ENCODE measurements at regions not wholly inside any gene's neighbourhood (a gene's known extent, or its start where the extent isn't known, plus 50 kb on each side); places are given as distances from the start of the nearest gene placed in this dataset.

GRCh38 chr1:98478121-98478520 lies 183.4 kb upstream of the SNX7 start:
- no peak for DNase-seq

GRCh38 chr1:98472878-98473277 lies 188.6 kb upstream of the SNX7 start:
- no peak for DNase-seq

DNA sequence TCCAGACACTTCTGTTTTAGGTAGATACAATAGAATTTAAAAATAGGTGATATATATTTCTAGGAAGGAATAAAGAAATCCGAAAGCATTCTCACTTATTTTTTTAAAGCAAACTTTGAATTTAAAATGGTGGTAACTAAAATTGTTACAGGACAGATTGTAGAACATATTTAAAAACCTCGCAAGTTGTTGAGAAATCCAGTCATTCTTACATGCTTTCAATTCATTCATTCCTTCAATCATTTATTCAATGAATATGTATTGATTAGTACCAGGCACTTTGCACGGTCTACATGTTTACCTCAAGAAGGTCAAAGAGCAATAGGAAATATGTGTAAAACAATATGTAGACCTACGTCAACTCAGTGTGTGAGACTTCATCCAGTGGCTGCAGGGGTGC lies 189.9 kb upstream of the SNX7 start:
- no peak for DNase-seq

GRCh38 chr1:98468111-98468717 lies 193.3 kb upstream of the SNX7 start:
- DNase-seq = no peak

DNA sequence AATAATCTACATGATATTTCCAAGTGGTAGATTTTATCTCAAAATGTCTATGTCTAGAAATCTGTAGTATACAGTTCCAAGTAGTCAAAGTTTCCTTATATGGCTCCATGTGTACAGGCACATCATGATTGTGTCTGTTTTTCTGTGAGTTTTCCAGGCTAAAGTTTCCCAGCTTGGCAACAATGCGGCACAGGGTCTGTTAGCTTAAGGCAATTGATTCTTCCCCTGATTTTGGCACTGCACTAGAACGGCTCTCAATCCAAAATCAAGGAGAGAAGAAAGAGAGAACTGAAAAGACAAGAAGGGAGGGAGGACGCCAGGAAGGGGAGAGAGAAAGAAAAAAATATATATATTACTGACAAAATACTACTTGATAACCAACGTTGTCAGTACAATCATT lies 193.9 kb upstream of the SNX7 start:
- peak; percentile 39 for DNase-seq

DNA sequence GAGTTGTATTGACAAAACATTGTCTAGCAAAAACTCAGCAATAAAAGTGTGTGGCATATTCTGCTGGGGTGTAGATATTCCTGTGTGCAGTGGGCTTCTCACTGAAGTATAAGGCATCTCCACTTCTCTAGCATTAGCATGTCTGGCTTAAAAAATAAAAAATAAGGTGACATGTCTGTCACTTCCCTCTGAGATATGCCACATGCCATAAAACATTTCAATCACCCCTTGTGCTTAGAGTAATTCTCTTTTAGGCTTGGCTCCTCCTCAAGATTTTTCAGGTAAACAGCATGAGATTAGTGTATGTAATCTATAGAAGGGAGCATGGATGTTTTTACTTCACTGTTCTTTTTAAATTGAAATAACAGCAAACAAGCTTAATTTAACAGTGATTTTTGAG lies 194.4 kb upstream of the SNX7 start:
- DNase-seq = no peak

- no peak for DNase-seq
Measured at GRCh38 chr1:98461873-98462385, 199.6 kb upstream of the SNX7 start.

- no peak for DNase-seq
Measured at GRCh38 chr1:98460136-98460535, 201.4 kb upstream of the SNX7 start.

- DNase-seq = no peak
Measured at GRCh38 chr1:98459486-98459870, 202.0 kb upstream of the SNX7 start.

- no peak for DNase-seq
Measured at GRCh38 chr1:98458511-98459485, 202.7 kb upstream of the SNX7 start.

DNA sequence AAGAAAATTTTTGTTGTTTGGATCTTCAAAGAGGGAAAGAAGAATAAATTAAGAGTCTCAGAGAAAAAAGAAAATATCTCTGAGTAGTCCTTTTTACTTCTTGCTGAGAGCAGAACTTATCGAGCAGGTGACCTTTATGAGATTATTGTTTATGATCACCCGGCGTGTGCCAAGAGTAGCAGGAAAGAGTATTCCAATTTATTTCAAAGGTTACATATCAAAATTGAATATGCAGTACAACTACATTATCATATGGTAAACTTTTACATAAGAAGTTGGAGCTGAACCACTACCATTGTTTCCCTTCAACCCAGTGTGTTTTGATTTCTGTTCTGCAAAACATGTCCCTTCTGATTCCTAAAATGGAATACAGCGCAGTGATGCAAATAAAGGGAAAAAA lies 204.3 kb upstream of the SNX7 start:
- DNase-seq = no peak

DNA sequence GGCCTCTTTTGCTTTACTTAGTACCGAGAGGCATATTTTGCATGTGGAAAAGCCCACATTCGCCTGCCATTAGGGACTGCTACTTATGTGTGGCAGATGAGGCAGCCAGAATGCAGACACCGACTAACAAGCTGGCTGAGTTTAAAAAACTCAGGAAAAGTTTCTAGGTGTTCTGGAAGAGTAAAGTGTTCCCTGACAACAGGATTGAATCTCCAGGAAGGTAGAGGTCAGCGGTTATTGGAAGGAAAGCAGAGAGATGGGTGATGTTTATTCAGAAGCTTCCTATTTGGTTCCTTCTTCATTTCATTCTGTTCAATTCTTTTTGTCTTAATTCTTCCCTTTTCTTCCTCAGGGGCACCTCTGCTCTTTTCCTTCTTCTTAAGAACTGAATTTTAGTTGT lies 206.9 kb upstream of the SNX7 start:
- DNase-seq = no peak

- DNase-seq = no peak
Measured at GRCh38 chr1:98453066-98453465, 208.5 kb upstream of the SNX7 start.

DNA sequence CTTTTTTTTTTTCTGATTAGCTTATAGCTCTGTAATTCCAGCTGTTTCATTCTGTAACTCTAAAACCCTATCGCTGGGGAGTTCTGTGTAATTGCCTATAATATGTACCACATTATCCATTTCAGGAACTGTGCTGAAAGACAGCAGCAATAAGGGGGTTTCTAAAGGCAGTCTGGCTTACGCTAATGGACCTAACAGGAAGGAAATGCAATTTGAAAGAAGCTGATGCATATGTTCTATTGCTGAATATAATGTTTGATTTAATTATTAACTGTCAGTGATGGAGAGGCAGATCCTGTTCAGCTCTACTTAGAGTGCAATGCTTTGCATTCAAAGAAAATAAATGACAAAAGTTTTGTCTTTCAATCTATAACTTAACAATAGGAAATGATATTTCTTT lies 209.4 kb upstream of the SNX7 start:
- DNase-seq = no peak

GRCh38 chr1:98441281-98441680 lies 220.2 kb upstream of the SNX7 start:
- DNase-seq = no peak

DNA sequence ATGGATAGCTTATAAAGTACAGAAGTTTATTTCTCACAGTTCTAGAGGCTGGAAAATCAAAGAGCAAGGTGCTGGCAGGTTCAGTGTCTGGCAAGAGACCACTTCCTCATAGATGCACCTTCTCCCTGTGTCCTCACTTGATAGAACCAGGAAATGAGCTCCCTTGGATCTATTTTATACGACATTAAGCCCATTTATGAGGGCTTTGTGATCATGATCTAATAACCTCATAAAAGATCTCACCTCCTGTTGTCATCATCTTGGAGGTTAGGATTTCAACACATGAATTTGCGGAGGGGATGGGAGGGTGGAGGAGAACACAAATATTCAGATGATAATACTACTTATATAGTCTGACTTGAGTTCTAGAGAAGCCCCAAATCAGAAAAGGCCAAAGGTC lies 222.1 kb upstream of the SNX7 start:
- no peak for DNase-seq

DNA sequence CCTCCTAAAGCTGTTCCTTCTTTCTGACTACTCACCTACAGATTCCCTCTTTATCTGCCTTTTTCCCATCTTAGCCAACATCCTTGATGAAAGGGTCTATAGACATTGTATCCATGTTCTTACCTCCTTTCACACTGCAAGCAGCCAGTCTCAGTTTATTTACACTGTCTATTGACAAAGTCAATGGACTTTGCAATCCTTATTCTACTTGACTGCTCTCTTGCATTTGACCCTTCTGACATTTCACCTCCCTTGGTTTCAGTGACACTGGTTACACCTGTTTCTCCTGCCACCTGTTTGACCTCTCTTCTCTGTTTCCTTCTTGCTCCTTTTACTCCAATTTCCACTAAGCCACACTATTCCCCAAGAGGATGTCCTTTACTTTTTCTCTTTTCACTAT lies 224.0 kb upstream of the SNX7 start:
- no peak for DNase-seq

DNA sequence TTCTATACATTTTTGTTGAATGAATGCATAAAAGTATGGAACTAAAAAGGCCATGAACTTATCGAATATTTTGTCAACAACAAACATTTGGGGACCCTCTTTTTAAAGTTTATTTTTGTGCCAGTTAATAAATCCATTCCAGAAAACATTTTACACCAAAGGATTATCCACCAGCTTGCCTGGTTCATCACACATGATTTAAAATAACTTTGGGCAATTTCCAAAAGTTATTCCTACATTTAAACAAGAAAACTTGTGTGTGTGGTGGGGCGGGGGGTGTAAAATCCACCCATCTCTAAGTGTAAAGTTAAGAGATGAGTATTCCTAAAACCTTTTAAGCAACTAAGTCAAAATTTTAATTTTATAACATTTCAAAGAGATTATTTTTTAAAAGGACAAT lies 224.5 kb upstream of the SNX7 start:
- no peak for DNase-seq

DNA sequence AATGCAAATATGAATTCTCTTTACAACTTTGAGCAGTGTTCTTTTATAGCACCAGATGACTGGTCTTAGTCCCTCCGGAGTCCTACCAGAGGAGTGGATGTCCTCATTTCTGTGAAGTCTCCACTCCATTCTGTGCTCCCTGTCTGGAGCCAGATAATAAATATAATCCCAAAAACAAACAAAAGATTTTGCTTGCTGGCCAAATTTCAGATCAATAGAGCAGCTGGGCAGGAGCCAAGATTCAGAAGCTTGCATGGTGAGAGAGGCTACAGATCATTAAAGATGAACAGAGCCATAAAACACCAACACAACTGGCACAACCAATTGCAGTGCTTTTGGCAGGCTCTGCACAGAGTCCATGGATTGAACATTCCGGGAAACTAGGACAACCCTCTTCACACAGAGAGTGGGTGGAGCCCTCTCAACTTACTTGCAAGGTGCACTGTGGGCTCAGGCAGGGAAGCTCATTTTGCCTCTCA lies 231.5 kb upstream of the SNX7 start:
- DNase-seq = no peak

GRCh38 chr1:98428864-98429263 lies 232.7 kb upstream of the SNX7 start:
- DNase-seq = no peak

DNA sequence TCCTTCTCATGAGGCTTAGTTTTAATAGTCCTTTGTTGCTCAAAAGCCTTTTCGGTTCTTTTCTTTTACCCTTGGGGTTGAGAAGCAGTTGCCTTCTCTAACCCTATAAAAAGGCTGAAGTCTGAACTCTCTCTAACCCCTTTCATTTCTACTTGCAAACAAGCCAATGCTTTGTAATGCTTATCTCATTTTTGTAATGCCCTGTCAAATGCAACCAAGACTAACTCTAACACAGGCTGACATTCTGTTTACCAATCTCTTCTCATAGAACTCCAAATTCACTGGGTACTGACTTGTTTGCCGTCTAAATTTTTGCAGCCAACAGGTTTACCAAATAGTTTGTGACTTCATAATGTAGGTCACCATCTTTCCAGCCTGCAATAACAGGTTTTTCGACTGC lies 233.9 kb upstream of the SNX7 start:
- no peak for DNase-seq

DNA sequence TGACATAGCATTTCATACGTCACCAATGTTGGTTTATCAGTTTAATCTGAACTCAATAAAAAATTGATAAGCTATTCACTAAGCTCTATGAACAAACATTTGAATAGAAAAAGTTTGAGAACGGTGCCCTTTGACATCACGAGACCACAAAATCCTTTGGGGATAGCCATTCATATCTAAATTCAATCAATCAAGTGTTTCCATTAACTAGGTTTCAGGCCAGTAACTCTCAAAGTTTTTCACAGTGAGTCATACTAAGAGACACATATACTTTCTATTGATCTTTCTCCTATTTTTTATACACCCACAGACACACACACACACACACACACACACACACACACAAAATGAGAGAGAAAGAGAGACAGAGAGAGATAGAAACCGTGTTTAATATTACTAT lies 235.4 kb upstream of the SNX7 start:
- no peak for DNase-seq

GRCh38 chr1:98422816-98423215 lies 238.7 kb upstream of the SNX7 start:
- DNase-seq = no peak

- DNase-seq = no peak
Measured at GRCh38 chr1:98421085-98421435, 240.5 kb upstream of the SNX7 start.
